CD4-positive, alpha-beta memory T cell (primary cell): ENCODE measurements at regions not wholly inside any gene's neighbourhood (a gene's known extent, or its start where the extent isn't known, plus 50 kb on each side); places are given as distances from the start of the nearest gene placed in this dataset.
"Not testable (repeated sequence)": the region's sequence is repeated elsewhere in the genome, so short reads cannot be mapped to it uniquely, and the experiment has no call there.

Source experiments
- CTCF ChIA-PET: fragments of 350-600 bp; sonication (Branson Sonifier 250); formaldehyde crosslinking; loops from one replicate; lab custom pipeline; 2021; ENCODE audit warnings: inconsistent platforms; ENCODE audit not compliant: partially characterized antibody; lab: Charles Lee
- POLR2A ChIA-PET: fragments of 350-600 bp; sonication (Branson Sonifier 250); formaldehyde crosslinking; loops from one replicate; lab custom pipeline; 2021; ENCODE audit not compliant: partially characterized antibody; lab: Charles Lee
- DNase-seq, 5 donors: peaks; one replicate each; pipeline versions ENCODE4 v3.0.0 to v3.0.0-alpha.2; 2020 to 2022; ENCODE audit warnings: mixed read lengths in 1 of 5
- H3K27ac ChIP-seq: one replicate; pipeline ENCODE4 v1.7.0; 2013; ENCODE audit warnings: low read depth, low read length
- H3K27me3 ChIP-seq: 2 replicates; pipeline ENCODE4 v1.7.0; 2013; ENCODE audit warnings: mild to moderate bottlenecking, low read length, moderate library complexity; ENCODE audit not compliant: insufficient read depth
- H3K36me3 ChIP-seq: 2 replicates; pipeline ENCODE4 v1.7.0; 2013; ENCODE audit warnings: mild to moderate bottlenecking, low read length, moderate library complexity; ENCODE audit not compliant: insufficient read depth
- H3K4me1 ChIP-seq: 2 replicates; pipeline ENCODE4 v1.7.0; 2013; ENCODE audit warnings: mild to moderate bottlenecking, low read length, moderate library complexity; ENCODE audit not compliant: insufficient read depth
- H3K4me3 ChIP-seq, 2 donors: one replicate each; pipeline ENCODE4 v1.7.0; 2013; ENCODE audit warnings: low read length in 2 of 2, mild to moderate bottlenecking in 1 of 2
- H3K9me3 ChIP-seq, 2 donors: one replicate each; pipeline ENCODE4 v1.7.0; 2013; ENCODE audit warnings: low read length in 2 of 2, control low read depth in 1 of 2; ENCODE audit not compliant: control insufficient read depth in 1 of 2
- H3K27ac Mint-ChIP-seq, 7 donors: one replicate each; pipeline ENCODE4 v1.8.0; 2020 to 2021; ENCODE audit warnings: mixed read lengths in 7 of 7, mild to moderate bottlenecking in 6 of 7, inconsistent platforms in 3 of 7, moderate library complexity in 3 of 7
- H3K27me3 Mint-ChIP-seq, 2 donors: one replicate each; pipeline ENCODE4 v1.8.0; 2020 to 2021; ENCODE audit warnings: mixed read lengths in 2 of 2
- H3K36me3 Mint-ChIP-seq, 2 donors: one replicate each; pipeline ENCODE4 v1.8.0; 2020 to 2021; ENCODE audit warnings: mixed read lengths in 2 of 2, inconsistent platforms in 1 of 2, mild to moderate bottlenecking in 1 of 2
- H3K4me1 Mint-ChIP-seq, 4 donors: one replicate each; pipeline ENCODE4 v1.8.0; 2020 to 2021; ENCODE audit warnings: mixed read lengths in 4 of 4, mild to moderate bottlenecking in 1 of 4
- H3K4me3 Mint-ChIP-seq, 8 donors: one replicate each; pipeline ENCODE4 v1.8.0; 2020 to 2021; ENCODE audit warnings: mixed read lengths in 8 of 8, mild to moderate bottlenecking in 7 of 8, moderate library complexity in 6 of 8, inconsistent platforms in 3 of 8
- H3K9me3 Mint-ChIP-seq, 8 donors: one replicate each; pipeline ENCODE4 v1.8.0; 2020 to 2021; ENCODE audit warnings: mixed read lengths in 8 of 8, mild to moderate bottlenecking in 5 of 8, inconsistent platforms in 3 of 8, moderate library complexity in 1 of 8
- intact Hi-C: fragments of 100-400 bp; cut with micrococcal nuclease; formaldehyde crosslinking; loops from one replicate; pipeline ENCODE4 v1.15.1; 2023

DNA sequence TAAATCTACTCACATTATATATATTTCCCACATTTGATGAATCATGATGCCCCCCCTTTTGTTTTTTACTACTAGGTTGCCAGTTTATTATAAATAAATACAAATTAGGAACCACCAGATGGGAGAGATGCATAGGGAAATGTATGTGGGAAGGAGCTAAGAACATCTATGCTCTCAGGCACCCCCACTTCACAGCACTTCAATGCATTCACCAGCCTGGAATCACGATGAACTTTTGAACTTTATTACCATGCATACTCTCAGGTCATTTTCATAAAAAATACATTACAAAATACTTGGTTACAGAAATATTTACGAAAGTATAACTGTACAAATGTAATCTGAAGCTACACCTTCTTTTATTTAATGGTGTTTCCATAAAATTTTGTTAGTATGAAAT lies 988.0 kb upstream of the EPHA6 start:
- no peak overlapping the region for H3K4me3 ChIP-seq

DNA sequence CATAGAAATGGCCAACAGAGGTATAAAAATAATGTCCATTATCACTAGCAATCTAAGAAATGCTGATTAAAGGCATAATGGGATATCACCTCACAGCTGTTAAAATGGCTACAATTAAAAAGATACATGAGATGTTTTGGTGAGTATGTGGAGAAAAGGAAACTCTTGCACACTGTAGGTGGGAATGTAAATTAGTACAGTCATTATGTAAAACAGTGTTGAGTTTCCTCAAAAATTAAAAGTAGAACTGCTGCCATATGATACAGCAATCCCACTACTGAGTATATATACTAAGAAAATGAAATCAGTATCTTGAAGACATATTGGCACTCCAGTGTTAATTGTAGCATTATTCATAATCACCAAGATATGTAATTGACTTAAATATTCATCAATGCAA lies 982.2 kb upstream of the EPHA6 start:
- DNase-seq = no peak
- Mint-ChIP-seq H3K36me3 (no peaks in the 10 kb centered on the region), H3K27ac (no peak overlapping the region), H3K4me3 (no peak overlapping the region), H3K27me3 (no peaks in the 10 kb centered on the region), H3K9me3 (peaks cover 0 to 12% (median 6%) of the 10 kb centered on the region in 8 donors), H3K4me1 (no peaks in the 10 kb centered on the region)
- ChIA-PET POLR2A (no interaction called here), CTCF (no interaction called here)
- Histone ChIP-seq H3K27ac (no peak overlapping the region), H3K4me1 (no peaks in the 10 kb centered on the region), H3K27me3 (no peaks in the 10 kb centered on the region), H3K9me3 (no peaks in the 10 kb centered on the region), H3K4me3 (no peak overlapping the region), H3K36me3 (no peaks in the 10 kb centered on the region)
- intact Hi-C loops = no loop called here

More for the DNA sequence above, 988.0 kb upstream of the EPHA6 start:
- no peaks in the 10 kb centered on the region for H3K36me3 Mint-ChIP-seq
- no peaks in the 10 kb centered on the region for H3K27me3 Mint-ChIP-seq
- H3K27ac Mint-ChIP-seq = no peak overlapping the region
- ChIA-PET CTCF (no interaction called here), POLR2A (no interaction called here)
- no peaks in the 10 kb centered on the region for H3K4me1 ChIP-seq
- H3K27me3 ChIP-seq = no peaks in the 10 kb centered on the region
- intact Hi-C loops = no loop called here
- H3K36me3 ChIP-seq = no peaks in the 10 kb centered on the region
- DNase-seq = no peak
- H3K4me3 Mint-ChIP-seq = no peak overlapping the region
- H3K9me3 ChIP-seq = no peaks in the 10 kb centered on the region
- no peaks in the 10 kb centered on the region for H3K4me1 Mint-ChIP-seq
- H3K9me3 Mint-ChIP-seq = peaks cover 0 to 6% (median 0%) of the 10 kb centered on the region in 8 donors
- no peak overlapping the region for H3K27ac ChIP-seq

DNA sequence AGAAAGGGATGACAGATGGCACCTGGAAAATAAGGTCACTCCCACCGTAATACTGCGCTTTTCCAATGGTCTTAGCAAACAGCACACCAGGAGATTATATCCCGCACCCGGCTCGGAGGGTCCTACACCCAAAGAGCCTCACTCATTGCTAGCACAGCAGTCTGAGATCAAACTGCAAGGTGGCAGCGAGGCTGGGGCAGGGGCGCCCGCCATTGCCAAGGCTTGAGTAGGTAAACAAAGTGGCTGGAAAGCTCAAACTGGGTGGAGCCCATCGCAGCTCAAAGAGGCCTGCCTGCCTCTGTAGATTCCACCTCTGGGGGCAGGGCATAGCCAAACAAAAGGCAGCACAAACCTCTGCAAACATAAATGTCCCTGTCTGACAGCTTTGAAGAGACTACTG lies 953.8 kb upstream of the EPHA6 start:
- peaks cover 0 to 20% (median 9%) of the 10 kb centered on the region in 8 donors for H3K9me3 Mint-ChIP-seq
- H3K4me1 Mint-ChIP-seq, H3K4me3 ChIP-seq, H3K36me3 Mint-ChIP-seq, H3K9me3 ChIP-seq, H3K4me3 Mint-ChIP-seq, intact Hi-C loops, H3K27me3 Mint-ChIP-seq, DNase-seq, H3K4me1 ChIP-seq, H3K27ac ChIP-seq, POLR2A ChIA-PET, H3K36me3 ChIP-seq, CTCF ChIA-PET, H3K27me3 ChIP-seq, H3K27ac Mint-ChIP-seq: not testable (repeated sequence)

DNA sequence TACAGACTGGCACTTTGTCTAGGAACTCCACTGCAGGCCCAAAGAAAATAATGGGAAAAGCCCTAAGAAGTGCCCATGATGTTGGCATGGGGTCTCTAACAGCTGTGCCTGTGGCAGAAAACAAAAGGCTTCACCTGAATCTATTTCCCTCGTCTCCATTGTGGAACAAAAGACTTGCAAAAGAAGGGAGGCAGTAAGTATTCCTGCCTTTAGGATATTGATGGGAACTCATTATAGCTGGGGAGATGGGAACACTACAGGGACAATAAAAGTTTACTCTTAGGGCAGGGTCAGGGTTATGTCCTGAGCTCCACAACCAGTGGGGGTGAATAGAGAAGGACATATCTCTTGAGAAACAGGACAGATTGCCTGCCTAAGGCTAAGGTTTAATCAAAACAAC lies 930.6 kb upstream of the EPHA6 start:
- Histone ChIP-seq H3K9me3 (no peaks in the 10 kb centered on the region), H3K36me3 (no peaks in the 10 kb centered on the region), H3K27me3 (no peaks in the 10 kb centered on the region), H3K4me1 (no peaks in the 10 kb centered on the region), H3K4me3 (no peak overlapping the region), H3K27ac (no peak overlapping the region)
- Mint-ChIP-seq H3K4me1 (no peaks in the 10 kb centered on the region), H3K9me3 (peaks cover 0 to 12% (median under 1%) of the 10 kb centered on the region in 8 donors), H3K27ac (no peak overlapping the region), H3K4me3 (no peak overlapping the region), H3K36me3 (no peaks in the 10 kb centered on the region), H3K27me3 (no peaks in the 10 kb centered on the region)
- intact Hi-C loops = no loop called here
- ChIA-PET POLR2A (no interaction called here), CTCF (no interaction called here)
- no peak for DNase-seq

GRCh38 chr3:95886616-95887015 lies 927.8 kb upstream of the EPHA6 start:
- Mint-ChIP-seq H3K27me3 (no peaks in the 10 kb centered on the region), H3K4me1 (no peaks in the 10 kb centered on the region), H3K36me3 (no peaks in the 10 kb centered on the region), H3K4me3 (no peak overlapping the region), H3K9me3 (peaks cover 0 to 12% (median under 1%) of the 10 kb centered on the region in 8 donors), H3K27ac (no peak overlapping the region)
- POLR2A ChIA-PET = no interaction called here
- H3K36me3 ChIP-seq = no peaks in the 10 kb centered on the region
- no peak for DNase-seq
- no peaks in the 10 kb centered on the region for H3K4me1 ChIP-seq
- no peaks in the 10 kb centered on the region for H3K27me3 ChIP-seq
- intact Hi-C loops = no loop called here
- H3K4me3 ChIP-seq = no peak overlapping the region
- CTCF ChIA-PET = no interaction called here
- no peaks in the 10 kb centered on the region for H3K9me3 ChIP-seq
- H3K27ac ChIP-seq = no peak overlapping the region

DNA sequence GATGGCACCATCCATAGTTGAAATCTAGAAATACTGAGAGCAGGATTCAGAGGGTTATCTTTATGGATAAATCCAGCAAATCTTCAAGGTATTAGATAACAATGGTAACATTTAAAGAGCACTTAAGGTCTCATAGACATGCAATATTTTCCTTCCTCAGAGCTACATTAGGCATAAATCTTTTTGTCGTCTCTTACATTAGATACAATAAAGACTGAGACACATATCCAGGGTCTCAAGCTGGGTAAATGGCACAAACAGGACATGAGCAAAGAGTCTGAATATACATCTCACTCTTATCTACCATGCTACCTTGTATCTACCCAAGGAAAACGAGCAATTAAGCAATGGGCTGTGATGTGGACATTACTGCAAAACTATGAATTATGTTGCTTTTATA lies 927.3 kb upstream of the EPHA6 start:
- DNase-seq = no peak
- no peaks in the 10 kb centered on the region for H3K36me3 Mint-ChIP-seq
- H3K4me3 ChIP-seq = no peak overlapping the region
- H3K27ac Mint-ChIP-seq = no peak overlapping the region
- no peaks in the 10 kb centered on the region for H3K27me3 ChIP-seq
- H3K4me1 ChIP-seq = no peaks in the 10 kb centered on the region
- H3K27ac ChIP-seq = no peak overlapping the region
- POLR2A ChIA-PET = no interaction called here
- no peaks in the 10 kb centered on the region for H3K27me3 Mint-ChIP-seq
- H3K4me3 Mint-ChIP-seq = no peak overlapping the region
- H3K9me3 Mint-ChIP-seq = peaks cover 0 to 12% (median under 1%) of the 10 kb centered on the region in 8 donors
- H3K9me3 ChIP-seq = no peaks in the 10 kb centered on the region
- no peaks in the 10 kb centered on the region for H3K4me1 Mint-ChIP-seq
- intact Hi-C loops = no loop called here
- CTCF ChIA-PET = no interaction called here
- H3K36me3 ChIP-seq = no peaks in the 10 kb centered on the region

DNA sequence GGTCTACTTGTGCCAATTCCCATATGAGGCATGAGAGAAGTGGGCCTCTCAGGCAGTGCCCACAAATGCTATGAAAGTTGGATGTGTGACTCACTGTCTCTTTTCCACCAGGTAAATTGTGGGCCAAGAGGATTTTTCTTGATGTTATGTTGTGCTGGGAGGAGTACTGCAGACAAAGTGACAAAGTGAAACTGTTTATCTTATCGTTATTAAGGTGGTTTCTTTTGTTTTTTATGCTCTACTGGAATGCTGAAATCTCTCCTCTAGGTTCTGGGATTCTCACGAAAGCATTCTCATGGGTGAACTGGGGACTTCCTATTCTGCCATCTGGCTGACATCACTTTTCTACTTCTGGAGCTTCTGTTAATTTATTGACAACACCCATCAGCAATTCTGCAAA lies 919.6 kb upstream of the EPHA6 start:
- H3K36me3 Mint-ChIP-seq = no peaks in the 10 kb centered on the region
- H3K4me1 Mint-ChIP-seq = no peaks in the 10 kb centered on the region
- POLR2A ChIA-PET = no interaction called here
- Histone ChIP-seq H3K36me3 (no peaks in the 10 kb centered on the region), H3K4me1 (no peaks in the 10 kb centered on the region), H3K9me3 (peaks cover 0 to 3% of the 10 kb centered on the region in 2 donors), H3K27ac (no peak overlapping the region), H3K4me3 (no peak overlapping the region), H3K27me3 (no peaks in the 10 kb centered on the region)
- no peak overlapping the region for H3K27ac Mint-ChIP-seq
- intact Hi-C loops = no loop called here
- H3K4me3 Mint-ChIP-seq = no peak overlapping the region
- no peak for DNase-seq
- H3K27me3 Mint-ChIP-seq = no peaks in the 10 kb centered on the region
- H3K9me3 Mint-ChIP-seq = peaks cover 0 to 10% (median 2%) of the 10 kb centered on the region in 8 donors
- CTCF ChIA-PET = no interaction called here

GRCh38 chr3:95899494-95899893 lies 914.9 kb upstream of the EPHA6 start:
- no peaks in the 10 kb centered on the region for H3K36me3 ChIP-seq
- no peak for DNase-seq
- no peaks in the 10 kb centered on the region for H3K4me1 ChIP-seq
- Mint-ChIP-seq H3K27ac (no peak overlapping the region), H3K4me3 (no peak overlapping the region), H3K4me1 (no peaks in the 10 kb centered on the region), H3K36me3 (no peaks in the 10 kb centered on the region), H3K9me3 (peaks cover 0 to 6% (median 0%) of the 10 kb centered on the region in 8 donors), H3K27me3 (no peaks in the 10 kb centered on the region)
- peaks cover 0 to 3% of the 10 kb centered on the region in 2 donors for H3K9me3 ChIP-seq
- POLR2A ChIA-PET = no interaction called here
- no peaks in the 10 kb centered on the region for H3K27me3 ChIP-seq
- no peak overlapping the region for H3K4me3 ChIP-seq
- intact Hi-C loops = no loop called here
- CTCF ChIA-PET = no interaction called here
- no peak overlapping the region for H3K27ac ChIP-seq
